ENCODE measurements at regions not wholly inside any gene's neighbourhood (a gene's known extent, or its start where the extent isn't known, plus 50 kb on each side); places are given as distances from the start of the nearest gene placed in this dataset.

GRCh38 chr2:215504547-215504946, 68.7 kb upstream of the FN1 start:
- no peak for DNase-seq (ENCODE audit: low spot score)
- Histone ChIP-seq H3K9me3 (ENCODE audit: control insufficient read depth in 4 of 4, low read length in 3 of 4) (no peaks in the 10 kb centered on the region), H3K36me3 (ENCODE audit: control insufficient read depth in 4 of 4, insufficient read depth in 3 of 4, low read depth in 1 of 4, low read length in 3 of 4) (no peaks in the 10 kb centered on the region), H3K9ac (ENCODE audit: low read depth in 1 of 2, low read length in 2 of 2) (no peak overlapping the region), H3K4me1 (ENCODE audit: control insufficient read depth in 4 of 4, insufficient read depth in 4 of 4, low read length in 3 of 4) (peaks cover 0 to 29% (median 22%) of the 10 kb centered on the region in 4 donors), H3K4me3 (ENCODE audit: low read depth in 1 of 3, low read length in 3 of 3) (no peak overlapping the region), H3K27ac (ENCODE audit: low read depth in 1 of 2, low read length in 2 of 2) (no peak overlapping the region), H3K27me3 (ENCODE audit: control insufficient read depth in 4 of 4, insufficient read depth in 4 of 4, low read length in 3 of 4) (no peaks in the 10 kb centered on the region)
- TF ChIP-seq EGR1 (IDR thresholded peaks at IDR 0.05; ENCODE audit: low read depth in 2 of 2) (no peak), HNF4G (IDR thresholded peaks at IDR 0.05) (no peak), MAX (IDR thresholded peaks at IDR 0.05) (no peak), RXRA (IDR thresholded peaks at IDR 0.05) (no peak), HNF4A (conservative IDR thresholded peaks at IDR 0.05) (no peak), NR2F2 (IDR thresholded peaks at IDR 0.05) (no peak), GABPA (IDR thresholded peaks at IDR 0.05 in 1 of 2, conservative IDR thresholded peaks at IDR 0.05 in 1 of 2) (no peak), FOXA1 (IDR thresholded peaks at IDR 0.05) (no peak), TAF1 (conservative IDR thresholded peaks at IDR 0.05) (no peak), RAD21 (IDR thresholded peaks at IDR 0.05) (no peak), ATF3 (IDR thresholded peaks at IDR 0.05) (no peak), CTCF (IDR thresholded peaks at IDR 0.05; ENCODE audit: low read depth, low read length, missing input control) (no peak), SP1 (IDR thresholded peaks at IDR 0.05) (no peak), YY1 (IDR thresholded peaks at IDR 0.05) (no peak), FOXA2 (IDR thresholded peaks at IDR 0.05) (no peak), JUND (IDR thresholded peaks at IDR 0.05) (no peak)
- TF ChIP-seq, protein P1, sequence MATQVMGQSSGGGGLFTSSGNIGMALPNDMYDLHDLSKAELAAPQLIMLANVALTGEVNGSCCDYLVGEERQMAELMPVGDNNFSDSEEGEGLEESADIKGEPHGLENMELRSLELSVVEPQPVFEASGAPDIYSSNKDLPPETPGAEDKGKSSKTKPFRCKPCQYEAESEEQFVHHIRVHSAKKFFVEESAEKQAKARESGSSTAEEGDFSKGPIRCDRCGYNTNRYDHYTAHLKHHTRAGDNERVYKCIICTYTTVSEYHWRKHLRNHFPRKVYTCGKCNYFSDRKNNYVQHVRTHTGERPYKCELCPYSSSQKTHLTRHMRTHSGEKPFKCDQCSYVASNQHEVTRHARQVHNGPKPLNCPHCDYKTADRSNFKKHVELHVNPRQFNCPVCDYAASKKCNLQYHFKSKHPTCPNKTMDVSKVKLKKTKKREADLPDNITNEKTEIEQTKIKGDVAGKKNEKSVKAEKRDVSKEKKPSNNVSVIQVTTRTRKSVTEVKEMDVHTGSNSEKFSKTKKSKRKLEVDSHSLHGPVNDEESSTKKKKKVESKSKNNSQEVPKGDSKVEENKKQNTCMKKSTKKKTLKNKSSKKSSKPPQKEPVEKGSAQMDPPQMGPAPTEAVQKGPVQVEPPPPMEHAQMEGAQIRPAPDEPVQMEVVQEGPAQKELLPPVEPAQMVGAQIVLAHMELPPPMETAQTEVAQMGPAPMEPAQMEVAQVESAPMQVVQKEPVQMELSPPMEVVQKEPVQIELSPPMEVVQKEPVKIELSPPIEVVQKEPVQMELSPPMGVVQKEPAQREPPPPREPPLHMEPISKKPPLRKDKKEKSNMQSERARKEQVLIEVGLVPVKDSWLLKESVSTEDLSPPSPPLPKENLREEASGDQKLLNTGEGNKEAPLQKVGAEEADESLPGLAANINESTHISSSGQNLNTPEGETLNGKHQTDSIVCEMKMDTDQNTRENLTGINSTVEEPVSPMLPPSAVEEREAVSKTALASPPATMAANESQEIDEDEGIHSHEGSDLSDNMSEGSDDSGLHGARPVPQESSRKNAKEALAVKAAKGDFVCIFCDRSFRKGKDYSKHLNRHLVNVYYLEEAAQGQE (IDR thresholded peaks at IDR 0.05), result no peak
- TF ChIP-seq, protein P2, sequence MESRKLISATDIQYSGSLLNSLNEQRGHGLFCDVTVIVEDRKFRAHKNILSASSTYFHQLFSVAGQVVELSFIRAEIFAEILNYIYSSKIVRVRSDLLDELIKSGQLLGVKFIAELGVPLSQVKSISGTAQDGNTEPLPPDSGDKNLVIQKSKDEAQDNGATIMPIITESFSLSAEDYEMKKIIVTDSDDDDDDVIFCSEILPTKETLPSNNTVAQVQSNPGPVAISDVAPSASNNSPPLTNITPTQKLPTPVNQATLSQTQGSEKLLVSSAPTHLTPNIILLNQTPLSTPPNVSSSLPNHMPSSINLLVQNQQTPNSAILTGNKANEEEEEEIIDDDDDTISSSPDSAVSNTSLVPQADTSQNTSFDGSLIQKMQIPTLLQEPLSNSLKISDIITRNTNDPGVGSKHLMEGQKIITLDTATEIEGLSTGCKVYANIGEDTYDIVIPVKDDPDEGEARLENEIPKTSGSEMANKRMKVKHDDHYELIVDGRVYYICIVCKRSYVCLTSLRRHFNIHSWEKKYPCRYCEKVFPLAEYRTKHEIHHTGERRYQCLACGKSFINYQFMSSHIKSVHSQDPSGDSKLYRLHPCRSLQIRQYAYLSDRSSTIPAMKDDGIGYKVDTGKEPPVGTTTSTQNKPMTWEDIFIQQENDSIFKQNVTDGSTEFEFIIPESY (IDR thresholded peaks at IDR 0.05), result no peak
- WGBS, result 81% methylated on average over 2 of the region's 2 CpGs

Data from liver (tissue), 8 donors.